ENCODE measurements at regions not wholly inside any gene's neighbourhood (a gene's known extent, or its start where the extent isn't known, plus 50 kb on each side); places are given as distances from the start of the nearest gene placed in this dataset.

DNA sequence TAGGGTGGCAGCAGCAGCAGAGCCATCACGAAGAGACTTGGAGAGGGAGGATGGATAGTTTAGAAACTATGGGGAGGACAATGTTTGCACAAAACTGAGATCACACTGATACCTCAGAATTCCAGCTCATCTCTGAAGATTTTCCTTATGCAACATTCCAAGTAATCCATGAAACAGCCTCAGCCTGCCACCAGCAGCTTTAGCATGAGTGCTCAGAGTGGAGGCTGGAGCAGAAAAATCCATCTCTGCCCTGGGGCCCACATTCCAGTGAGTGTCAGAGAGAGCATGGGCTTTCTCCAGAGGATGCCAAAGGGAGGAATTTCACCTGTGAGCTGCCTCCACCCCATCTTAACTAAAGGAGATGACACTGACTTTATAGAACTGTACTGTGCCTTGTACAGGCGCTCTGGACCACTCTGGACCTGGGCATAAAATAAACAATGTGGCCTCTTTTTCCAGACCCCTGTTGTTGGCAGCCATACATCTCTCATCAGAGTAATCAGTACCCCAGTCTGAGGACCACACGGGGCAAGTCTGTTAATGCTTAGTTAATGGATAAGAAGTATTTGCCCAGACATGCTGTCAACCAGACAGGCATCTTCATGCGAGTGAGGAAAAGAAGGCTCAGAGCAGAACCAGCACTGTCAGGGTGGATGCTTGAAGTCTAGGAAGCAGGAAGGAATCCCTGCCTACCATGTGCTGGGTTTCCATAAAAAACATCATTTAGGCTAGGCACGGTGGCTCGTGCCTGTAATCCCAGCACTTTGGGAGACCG, 440.9 kb downstream of the ENC1 start (continued):
- no peak for TF ChIP-seq ZNF670 (tag by site-specific recombination; IDR thresholded peaks at IDR 0.05; ENCODE audit: low read depth)

GRCh38 chr5:74199005-74199404, 441.5 kb downstream of the ENC1 start:
- ChIA-PET POLR2A (no interaction called here), CTCF (interaction anchor here (1.5 kb wide), 1 partner anchor 13 kb away, joined by 3 read pairs; no protein-coding TSS in a partner anchor)
- H3K36me3 ChIP-seq (ENCODE audit: control insufficient read depth in 2 of 2, insufficient read depth in 1 of 2, low read length in 2 of 2) = no peaks in the 10 kb centered on the region
- TF ChIP-seq, protein P1, sequence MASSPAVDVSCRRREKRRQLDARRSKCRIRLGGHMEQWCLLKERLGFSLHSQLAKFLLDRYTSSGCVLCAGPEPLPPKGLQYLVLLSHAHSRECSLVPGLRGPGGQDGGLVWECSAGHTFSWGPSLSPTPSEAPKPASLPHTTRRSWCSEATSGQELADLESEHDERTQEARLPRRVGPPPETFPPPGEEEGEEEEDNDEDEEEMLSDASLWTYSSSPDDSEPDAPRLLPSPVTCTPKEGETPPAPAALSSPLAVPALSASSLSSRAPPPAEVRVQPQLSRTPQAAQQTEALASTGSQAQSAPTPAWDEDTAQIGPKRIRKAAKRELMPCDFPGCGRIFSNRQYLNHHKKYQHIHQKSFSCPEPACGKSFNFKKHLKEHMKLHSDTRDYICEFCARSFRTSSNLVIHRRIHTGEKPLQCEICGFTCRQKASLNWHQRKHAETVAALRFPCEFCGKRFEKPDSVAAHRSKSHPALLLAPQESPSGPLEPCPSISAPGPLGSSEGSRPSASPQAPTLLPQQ (tag by site-specific recombination; IDR thresholded peaks at IDR 0.05) = peak; percentile 67
- TF ChIP-seq ZNF707 (tag by site-specific recombination; IDR thresholded peaks at IDR 0.05) (no peak), SETDB1 (IDR thresholded peaks at IDR 0.05; ENCODE audit: insufficient read length, low read length) (no peak), ZFP69B (tag by site-specific recombination; IDR thresholded peaks at IDR 0.05) (0 out of 2 replicates have a peak, but pooled peaks have one; percentile 32), ZNF398 (tag by site-specific recombination; IDR thresholded peaks at IDR 0.05) (no peak), ZNF155 (tag by site-specific recombination; IDR thresholded peaks at IDR 0.05) (no peak), ZNF488 (tag by site-specific recombination; IDR thresholded peaks at IDR 0.05) (no peak), ZNF785 (tag by site-specific recombination; IDR thresholded peaks at IDR 0.05) (no peak), ZNF660 (tag by site-specific recombination; IDR thresholded peaks at IDR 0.05) (no peak), REST (tag by site-specific recombination; IDR thresholded peaks at IDR 0.05) (no peak)
- TF ChIP-seq, protein P2, sequence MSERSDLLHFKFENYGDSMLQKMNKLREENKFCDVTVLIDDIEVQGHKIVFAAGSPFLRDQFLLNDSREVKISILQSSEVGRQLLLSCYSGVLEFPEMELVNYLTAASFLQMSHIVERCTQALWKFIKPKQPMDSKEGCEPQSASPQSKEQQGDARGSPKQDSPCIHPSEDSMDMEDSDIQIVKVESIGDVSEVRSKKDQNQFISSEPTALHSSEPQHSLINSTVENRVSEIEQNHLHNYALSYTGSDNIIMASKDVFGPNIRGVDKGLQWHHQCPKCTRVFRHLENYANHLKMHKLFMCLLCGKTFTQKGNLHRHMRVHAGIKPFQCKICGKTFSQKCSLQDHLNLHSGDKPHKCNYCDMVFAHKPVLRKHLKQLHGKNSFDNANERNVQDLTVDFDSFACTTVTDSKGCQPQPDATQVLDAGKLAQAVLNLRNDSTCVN (tag by site-specific recombination; optimal IDR thresholded peaks at IDR 0.05) = no peak
- TF ChIP-seq, protein P3, sequence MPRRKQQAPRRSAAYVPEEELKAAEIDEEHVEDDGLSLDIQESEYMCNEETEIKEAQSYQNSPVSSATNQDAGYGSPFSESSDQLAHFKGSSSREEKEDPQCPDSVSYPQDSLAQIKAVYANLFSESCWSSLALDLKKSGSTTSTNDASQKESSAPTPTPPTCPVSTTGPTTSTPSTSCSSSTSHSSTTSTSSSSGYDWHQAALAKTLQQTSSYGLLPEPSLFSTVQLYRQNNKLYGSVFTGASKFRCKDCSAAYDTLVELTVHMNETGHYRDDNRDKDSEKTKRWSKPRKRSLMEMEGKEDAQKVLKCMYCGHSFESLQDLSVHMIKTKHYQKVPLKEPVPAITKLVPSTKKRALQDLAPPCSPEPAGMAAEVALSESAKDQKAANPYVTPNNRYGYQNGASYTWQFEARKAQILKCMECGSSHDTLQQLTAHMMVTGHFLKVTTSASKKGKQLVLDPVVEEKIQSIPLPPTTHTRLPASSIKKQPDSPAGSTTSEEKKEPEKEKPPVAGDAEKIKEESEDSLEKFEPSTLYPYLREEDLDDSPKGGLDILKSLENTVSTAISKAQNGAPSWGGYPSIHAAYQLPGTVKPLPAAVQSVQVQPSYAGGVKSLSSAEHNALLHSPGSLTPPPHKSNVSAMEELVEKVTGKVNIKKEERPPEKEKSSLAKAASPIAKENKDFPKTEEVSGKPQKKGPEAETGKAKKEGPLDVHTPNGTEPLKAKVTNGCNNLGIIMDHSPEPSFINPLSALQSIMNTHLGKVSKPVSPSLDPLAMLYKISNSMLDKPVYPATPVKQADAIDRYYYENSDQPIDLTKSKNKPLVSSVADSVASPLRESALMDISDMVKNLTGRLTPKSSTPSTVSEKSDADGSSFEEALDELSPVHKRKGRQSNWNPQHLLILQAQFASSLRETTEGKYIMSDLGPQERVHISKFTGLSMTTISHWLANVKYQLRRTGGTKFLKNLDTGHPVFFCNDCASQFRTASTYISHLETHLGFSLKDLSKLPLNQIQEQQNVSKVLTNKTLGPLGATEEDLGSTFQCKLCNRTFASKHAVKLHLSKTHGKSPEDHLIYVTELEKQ (tag by site-specific recombination; IDR thresholded peaks at IDR 0.05; ENCODE audit: borderline replicate concordance) = no peak
- H3K9me3 ChIP-seq (ENCODE audit: control insufficient read depth, insufficient read depth, low read depth, low read length) = no peaks in the 10 kb centered on the region
- no peak overlapping the region for H3K27ac ChIP-seq (ENCODE audit: extremely low read depth, low read depth, low read length)
- H3K4me1 ChIP-seq (ENCODE audit: control insufficient read depth, insufficient read depth, low read length) = peaks cover 4% of the 10 kb centered on the region
- H3K4me3 ChIP-seq (ENCODE audit: low read depth, low read length) = no peak overlapping the region

Data from HEK293 (cell line).